ENCODE measurements at regions not wholly inside any gene's neighbourhood (a gene's known extent, or its start where the extent isn't known, plus 50 kb on each side); places are given as distances from the start of the nearest gene placed in this dataset.

DNA sequence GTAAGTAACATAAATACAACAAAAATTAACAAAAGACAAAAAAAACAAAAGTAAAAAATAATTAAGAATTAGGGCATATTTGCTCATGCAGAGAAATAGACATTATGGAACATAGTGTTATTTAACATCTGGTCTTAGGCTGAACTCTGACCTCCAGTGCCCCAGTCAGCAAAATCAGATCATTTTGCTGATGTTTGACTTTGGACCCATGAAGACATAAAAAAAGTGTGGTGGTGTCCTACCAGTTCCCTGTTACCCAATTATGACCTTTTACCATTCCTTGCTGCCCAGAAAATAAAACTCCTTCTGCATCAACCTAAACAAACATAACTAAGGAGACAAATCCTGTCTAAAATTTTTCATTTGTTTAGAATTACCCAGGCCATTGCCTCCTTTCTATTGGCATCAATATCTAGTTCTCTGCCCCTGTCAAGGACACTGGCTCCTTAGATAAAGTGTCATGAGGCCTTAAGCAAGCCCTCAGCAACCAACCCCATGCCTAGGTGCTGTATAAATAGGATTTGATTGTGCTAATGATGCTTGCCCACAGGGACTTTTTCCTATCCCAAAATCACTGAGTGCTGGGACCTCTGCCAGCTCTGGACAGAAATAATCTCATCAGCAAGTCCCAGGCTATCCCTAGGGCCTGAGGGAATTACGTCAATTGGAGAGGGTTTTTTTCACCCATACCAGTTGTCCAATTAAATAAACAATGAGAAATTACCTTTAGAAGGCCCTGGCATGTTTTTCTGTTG is 334.5 kb upstream of the UMPS start:
- TF ChIP-seq POLR2A (IDR thresholded peaks at IDR 0.05) = no peak
- TF ChIP-seq, protein P1, sequence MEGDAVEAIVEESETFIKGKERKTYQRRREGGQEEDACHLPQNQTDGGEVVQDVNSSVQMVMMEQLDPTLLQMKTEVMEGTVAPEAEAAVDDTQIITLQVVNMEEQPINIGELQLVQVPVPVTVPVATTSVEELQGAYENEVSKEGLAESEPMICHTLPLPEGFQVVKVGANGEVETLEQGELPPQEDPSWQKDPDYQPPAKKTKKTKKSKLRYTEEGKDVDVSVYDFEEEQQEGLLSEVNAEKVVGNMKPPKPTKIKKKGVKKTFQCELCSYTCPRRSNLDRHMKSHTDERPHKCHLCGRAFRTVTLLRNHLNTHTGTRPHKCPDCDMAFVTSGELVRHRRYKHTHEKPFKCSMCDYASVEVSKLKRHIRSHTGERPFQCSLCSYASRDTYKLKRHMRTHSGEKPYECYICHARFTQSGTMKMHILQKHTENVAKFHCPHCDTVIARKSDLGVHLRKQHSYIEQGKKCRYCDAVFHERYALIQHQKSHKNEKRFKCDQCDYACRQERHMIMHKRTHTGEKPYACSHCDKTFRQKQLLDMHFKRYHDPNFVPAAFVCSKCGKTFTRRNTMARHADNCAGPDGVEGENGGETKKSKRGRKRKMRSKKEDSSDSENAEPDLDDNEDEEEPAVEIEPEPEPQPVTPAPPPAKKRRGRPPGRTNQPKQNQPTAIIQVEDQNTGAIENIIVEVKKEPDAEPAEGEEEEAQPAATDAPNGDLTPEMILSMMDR (IDR thresholded peaks at IDR 0.05) = no peak

Data from Peyer's patch (tissue), 4 donors.